HG03457 (cell line): ENCODE measurements at regions not wholly inside any gene's neighbourhood (a gene's known extent, or its start where the extent isn't known, plus 50 kb on each side); places are given as distances from the start of the nearest gene placed in this dataset.

Experiments
- ATAC-seq: cut with Tn5 transposase; IDR thresholded peaks from one replicate; pipeline ENCODE4 v1.9.1; 2021; ENCODE audit warnings: moderate number of reproducible peaks; ENCODE audit not compliant: unreplicated experiment

DNA sequence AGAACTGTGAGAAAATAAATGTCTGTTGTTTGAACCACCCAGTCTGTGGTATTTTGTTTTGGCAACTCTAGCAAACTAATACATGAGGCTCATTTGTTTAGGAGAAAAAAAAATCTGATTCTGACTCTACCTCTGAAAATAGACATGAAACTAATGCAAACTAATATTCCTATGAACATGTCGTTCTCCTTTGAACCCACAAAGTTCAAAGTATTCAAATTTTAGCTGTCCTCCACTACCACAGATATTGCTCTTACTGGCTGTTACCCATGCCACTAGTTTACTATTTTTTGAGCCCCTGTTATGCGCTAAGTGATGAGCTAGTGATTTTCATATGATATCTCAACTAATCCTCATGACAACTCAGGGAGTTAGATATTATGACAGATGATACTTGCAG lies 58.8 kb upstream of the ZNF804B start:
- no peak for ATAC-seq

DNA sequence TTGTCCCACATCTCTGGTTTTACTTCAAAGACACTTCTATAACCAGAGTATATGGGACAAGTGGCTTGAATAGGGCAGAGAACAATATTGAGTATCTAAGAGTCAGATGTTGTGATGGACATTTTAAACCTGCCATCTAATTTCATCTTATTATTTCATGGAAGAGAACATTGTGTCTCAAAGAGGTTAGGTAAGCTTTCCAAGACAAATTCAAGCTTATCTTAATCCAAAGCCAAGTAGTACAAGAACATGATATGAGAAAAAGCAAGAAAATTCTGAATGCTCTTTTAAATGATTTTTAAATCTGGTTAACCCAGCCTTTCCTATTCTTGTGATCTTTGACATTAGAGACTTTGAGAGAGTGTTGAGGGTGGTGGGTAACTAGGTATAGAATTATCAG lies 65.3 kb upstream of the ZNF804B start:
- no peak for ATAC-seq

DNA sequence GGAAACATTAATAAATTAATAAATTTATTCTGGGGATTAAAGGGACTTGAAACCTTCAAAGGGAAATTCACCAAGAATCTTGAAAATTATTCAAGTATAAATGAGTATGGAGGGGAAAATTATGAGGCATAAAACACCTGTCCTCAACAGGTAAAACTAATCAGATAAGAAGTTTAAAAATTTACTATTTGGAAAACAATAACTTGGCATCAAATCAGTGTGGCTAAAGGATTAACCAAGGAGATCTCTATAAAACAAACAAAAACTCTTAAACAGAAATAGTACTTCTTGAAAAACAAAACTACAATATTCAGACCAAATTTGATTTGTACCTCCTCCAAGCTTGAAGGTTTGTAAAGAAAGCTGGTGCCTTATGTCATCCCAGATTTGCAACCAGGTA lies 66.4 kb upstream of the ZNF804B start:
- ATAC-seq = no peak

DNA sequence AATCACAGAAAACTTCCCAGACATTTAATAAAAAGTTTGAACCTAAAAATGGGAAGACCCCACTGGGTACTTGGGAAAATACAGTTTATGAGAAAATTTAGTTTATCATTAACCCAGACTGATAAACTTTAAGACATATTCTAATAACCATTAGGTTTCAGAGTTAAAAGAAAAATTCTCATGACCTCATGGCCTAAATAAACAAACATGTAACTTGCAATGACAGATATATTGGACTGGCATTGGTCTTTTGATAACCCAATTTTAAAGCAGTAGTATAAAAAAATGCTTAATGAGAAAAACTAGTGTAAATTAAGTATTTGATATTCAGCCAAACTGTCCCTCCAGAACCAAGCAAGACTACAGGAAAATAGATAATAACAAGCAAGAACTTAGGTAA lies 67.0 kb upstream of the ZNF804B start:
- no peak for ATAC-seq

DNA sequence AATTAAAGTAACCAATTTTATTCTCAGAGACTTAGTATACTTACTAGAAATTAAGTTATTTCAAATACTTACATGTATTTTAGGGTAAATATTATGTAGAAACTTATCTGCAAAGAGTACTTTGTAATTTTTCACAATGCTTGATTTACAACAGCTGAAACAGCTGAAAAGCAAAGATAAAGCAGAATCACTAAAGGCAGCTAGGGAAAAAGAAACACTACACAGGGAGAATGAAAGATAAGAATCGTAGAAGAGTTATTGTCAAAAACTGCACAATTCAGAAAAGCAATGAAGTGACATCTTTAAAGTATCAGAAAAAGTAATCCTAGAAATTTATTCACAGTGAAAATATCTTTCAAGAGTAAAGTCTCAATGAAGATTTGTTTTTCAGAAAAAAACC lies 69.7 kb upstream of the ZNF804B start:
- ATAC-seq = no peak

DNA sequence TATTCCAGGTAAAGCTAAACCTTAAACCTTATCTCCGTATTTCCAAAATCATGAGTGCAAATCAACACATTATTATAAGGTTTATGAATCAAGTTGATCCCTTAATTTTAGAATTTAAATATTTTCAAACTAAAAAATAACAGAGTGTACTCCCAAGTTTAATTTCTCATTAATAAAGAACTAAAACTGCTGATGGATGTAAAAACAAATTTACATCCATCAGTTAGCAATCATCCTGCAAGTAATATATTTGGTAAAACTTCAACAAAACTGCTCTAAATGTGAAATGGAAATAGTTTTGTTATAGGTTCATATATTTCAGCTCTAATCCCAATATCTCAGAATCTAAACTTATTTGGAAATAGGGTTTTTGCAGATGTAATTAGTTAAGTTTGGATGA lies 71.3 kb upstream of the ZNF804B start:
- no peak for ATAC-seq

DNA sequence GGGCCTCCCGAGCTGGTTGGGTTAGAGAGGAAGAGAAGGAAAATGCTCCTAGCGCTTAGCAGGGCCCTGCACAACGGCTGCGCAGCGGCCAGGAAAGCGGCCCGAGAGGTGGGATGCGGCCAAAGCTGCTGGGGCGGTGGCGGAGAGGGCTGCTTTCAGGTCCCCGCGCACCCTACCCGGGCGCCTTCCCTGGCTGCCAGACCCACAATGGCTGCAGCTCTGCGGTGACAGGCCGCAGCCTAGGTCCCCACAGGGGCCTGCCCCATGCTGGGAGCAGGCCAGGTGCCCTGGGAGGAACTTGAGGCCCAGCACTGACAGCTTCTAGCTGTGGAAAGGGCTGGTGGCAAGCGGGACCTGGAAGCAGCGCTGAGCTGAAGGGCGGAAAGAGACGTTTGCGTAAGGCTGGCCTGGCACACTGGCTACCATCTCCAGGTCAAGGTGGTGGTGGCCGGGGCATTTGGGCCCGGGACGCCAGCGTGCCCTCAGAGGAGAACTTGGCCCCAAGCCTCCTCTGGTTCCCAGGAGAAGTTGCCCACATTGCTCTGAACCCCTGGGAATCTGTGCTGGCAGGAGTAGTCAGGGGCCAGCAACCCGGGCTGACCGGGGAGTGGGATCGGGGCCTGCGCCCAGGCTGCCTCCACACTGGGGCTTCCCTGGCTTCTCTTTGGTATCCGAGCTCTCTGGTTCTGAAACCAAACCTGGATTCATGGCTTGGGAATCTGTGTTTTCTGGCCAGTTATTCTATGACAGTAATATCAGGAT lies 72.9 kb upstream of the ZNF804B start:
- ATAC-seq = no peak

DNA sequence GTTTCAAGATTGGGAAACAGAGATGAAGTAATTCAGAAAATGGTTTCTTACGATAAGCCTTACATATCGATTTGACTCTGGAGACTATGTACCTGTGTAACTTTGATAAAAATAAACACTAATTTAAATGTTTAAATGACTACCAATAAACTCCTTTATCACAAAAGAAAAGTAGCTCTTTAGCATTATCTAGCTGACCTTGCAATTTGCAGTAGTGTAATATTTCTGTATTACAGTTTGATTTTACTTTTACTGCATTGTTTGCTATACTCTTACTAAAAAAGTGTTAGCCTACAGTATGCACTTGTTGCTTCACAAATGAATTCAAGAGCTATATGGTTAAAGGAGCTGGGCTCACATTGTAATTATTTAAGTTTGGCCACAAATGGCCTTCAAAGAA lies 77.8 kb upstream of the ZNF804B start:
- ATAC-seq = no peak

DNA sequence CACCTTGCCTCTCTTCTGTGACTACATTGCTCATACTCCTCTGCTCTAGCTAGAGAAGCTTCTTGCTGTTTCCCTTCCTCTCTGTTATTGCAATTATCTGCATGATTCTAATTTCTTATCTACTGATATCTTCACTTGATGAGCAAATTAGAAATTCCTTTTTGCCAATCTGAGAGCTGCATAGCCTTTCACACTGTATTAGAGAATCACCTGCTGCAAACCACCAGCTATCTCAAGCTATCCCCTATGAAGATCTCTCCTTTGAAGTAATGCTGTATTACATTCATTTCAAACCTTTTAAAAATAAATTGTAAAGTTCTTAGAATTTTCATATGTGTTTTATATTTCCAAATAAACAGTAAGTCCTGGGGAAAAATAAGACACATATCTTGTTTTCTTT lies 89.0 kb upstream of the ZNF804B start:
- ATAC-seq = no peak

DNA sequence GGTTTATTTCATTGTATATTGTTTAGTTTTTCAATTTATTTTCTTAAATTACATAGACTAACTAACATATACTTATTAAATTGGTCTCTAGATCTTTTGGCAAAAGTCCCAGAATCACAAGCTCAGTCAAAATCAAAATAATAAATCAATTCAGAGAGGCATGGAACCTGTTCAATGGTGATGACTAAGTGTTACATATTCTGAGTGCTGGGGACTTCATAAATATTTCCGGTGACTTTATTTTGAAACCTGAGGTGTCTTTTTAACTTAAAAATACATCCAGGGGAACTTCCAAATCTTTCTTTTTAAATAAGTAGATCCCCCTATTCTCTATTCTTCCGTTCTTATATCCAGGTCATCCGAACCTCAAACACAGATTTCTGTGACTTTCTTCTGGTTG lies 89.6 kb upstream of the ZNF804B start:
- ATAC-seq = no peak

DNA sequence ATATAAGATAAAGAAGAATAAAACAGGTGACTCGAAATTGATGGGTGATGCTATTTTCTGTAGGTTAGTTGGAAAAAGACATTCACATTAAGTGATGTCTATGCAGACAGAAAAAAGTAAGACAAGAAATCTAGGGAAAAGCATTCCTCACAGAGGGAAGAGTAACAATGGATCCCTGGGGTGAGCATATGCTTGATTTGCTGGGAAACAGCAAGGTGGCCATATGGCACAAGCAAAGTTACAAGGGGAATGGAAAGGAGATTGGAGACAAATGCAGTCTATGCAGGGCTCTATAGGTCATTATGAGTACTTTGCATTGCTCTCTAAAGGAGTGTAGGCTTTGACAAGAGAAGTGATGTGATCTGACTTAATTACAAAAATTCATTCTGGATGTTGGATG lies 90.9 kb upstream of the ZNF804B start:
- ATAC-seq = no peak

DNA sequence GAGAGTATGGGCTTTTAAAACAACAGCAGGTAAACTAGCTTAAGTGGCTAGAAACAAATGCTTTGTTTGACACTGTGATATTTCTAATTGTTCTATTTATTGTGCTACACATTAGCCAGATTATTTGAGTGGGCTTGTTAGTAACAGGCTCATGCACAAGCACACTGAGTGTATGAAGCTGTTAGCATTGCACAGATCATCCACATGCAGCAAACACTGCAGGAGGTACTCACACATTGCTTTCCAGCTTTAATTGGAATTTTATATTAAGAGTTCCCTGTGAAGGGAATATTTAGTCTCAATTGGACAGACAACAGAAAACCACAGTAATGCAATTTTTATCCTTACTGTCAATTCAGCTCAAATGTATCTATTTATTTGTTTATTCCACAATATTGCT lies 92.9 kb upstream of the ZNF804B start:
- ATAC-seq = no peak

DNA sequence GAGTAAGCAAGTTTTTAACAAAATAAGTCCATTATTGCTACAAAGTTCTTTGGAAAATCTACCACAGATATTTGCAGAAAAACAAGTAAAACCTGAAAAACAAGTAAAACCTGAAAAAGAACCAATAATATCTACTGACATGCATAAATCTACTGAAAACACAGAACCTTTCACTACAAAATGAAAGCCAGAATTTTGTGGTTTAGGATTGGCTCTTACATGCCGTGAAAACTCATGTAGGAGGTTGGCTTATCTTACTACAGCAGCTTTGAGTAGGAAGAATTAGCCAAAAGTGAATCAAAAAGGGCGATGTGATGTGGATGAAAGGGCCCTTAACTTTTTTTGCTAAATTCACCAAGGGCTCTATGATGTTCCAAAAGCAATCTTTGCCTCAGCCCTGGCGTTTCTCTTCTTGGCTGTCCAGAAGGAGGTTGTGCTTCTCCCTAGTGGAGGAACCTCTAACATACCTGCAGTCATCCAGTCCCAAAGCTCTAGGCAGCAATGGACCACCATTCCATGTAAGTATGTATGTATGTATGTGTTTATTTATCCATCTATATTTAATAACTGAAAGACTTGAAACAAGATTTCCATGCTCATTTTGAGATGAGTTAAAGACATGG lies 93.5 kb upstream of the ZNF804B start:
- ATAC-seq = no peak

DNA sequence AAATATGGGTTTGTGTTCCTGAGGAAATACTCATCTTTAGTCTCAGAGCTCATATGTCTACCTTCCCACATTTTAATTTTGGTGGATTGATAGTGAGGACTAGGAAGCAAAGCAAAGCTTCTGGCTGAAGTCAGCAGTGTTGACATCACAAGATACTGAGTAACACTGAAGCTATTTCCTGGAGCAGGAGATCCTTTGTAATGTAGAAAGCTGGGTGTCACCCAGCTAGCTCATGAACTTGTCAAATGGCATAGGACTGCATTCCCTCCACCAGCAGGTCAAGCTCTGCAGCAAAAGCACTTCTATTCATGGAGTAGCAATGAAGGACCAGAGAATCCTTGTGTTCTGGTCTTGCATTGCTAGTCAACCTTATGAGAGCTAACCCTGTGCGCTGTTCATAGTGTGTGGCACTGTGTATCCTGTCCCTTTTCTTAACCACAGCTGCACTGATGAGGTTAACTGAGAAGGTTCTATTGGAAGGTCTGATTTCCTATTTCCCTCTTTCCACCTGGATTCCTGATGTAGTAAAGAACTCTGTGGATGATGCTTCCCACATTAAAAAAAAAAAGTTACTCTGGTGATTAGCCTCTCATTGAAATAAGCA lies 94.8 kb upstream of the ZNF804B start:
- ATAC-seq = no peak

DNA sequence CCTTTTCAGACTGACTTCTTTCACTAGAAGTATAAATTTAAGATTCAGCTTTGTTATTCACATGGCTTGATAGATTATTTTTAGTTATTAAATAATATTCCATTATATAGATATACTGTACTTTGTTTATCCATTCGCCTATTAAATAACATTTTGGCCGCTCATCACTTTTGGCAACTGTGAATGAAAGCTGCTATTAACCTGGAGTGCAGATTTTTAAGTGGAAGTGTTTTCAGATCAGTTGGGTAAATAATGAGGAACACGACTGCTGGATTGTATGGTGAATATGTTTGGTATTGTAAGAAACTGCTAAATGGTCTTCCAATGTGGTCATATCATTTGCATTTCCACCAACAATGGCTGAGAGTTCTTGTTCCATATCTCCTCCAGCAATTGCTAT lies 97.6 kb upstream of the ZNF804B start:
- no peak for ATAC-seq

DNA sequence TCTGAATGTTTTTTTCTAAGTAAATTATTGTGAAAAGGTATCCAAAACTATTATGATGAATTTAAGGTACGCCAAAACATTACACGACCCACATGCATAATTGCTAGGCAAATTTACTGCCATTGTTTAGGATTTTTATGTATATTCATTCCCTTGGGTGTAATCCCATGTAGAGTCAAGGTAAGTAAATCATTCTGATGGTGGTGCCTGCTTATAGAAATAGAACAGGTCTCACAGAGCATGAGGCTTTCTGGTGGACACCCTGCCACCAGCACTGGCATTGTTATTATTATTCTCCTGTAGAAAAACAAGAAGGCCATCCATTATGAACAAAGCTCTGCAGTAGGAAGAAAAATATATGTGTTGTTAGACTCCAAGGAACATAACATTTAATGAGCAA lies 111.7 kb upstream of the ZNF804B start:
- ATAC-seq = no peak

DNA sequence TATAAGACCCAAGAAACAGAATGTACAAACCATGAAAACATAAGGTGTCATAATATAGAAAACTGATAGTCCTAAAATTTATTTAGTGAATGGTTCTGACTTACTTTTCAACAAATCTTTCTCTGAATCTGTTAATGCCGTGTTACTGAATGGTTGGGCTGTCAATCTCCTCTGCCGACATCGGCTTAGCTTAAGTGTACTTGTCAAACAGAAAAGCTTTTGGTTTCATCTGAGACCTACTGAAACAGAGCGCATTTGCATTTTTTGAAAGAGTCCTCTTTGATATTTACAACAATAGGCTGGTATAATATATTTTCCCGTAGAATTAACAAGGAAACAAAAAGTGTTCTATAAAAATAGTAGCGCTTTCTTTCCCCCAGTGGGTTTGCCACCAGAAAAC lies 120.9 kb upstream of the ZNF804B start:
- no peak for ATAC-seq

DNA sequence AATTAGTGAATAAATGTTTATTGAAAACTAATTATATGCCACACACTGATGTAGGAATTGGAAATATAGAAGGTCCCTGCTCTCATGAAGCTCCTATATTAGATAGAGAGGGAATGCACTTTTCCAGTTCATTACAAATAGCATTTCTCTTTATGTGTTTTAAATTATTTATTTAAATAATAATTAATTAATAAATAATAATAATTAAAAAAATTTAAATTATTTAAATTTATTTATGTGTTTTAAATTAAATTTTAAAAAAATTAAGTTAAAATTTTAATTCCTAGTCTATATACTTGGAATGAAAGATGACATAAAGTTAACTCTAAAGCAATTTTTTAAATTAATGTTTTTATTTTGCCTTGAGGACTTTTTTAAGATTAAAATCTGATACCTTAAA lies 121.7 kb upstream of the ZNF804B start:
- no peak for ATAC-seq

DNA sequence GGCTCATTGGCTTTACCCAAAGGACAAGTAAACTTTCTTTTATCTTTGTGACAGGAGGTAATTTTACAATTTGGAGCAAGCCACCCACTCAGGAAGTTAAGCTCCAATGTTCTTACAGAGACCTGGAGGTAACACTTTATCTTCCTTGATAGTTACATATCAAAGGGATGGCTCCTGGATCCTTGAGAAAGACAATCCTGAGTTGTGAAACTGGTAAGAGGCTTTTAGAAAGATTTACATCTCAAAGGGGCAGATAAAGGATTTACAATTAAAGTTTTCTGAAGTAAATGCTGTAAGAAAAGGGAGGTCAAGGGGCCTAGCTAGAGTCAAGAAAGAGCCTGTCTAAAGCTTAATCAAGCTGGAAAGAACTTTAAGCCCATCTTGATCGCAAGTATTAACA lies 124.4 kb upstream of the ZNF804B start:
- ATAC-seq = no peak

DNA sequence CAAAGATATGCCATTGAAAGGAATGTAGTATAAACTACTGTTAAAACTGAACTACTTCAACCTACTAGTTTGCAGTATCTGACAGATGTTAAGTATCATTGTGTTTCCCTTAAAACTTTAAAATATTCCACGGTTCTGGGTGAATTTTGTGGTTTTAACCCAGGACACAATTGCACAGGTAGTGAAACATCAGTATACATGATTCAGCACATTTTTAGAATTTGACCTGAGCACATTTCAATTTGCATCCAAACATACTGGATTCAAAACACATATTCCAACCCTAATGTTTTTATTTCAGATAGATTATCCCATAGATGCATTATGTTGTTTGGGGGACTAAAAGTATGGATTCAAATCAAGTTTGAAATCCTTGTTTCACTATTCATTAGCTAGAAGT lies 129.9 kb upstream of the ZNF804B start:
- ATAC-seq = no peak

DNA sequence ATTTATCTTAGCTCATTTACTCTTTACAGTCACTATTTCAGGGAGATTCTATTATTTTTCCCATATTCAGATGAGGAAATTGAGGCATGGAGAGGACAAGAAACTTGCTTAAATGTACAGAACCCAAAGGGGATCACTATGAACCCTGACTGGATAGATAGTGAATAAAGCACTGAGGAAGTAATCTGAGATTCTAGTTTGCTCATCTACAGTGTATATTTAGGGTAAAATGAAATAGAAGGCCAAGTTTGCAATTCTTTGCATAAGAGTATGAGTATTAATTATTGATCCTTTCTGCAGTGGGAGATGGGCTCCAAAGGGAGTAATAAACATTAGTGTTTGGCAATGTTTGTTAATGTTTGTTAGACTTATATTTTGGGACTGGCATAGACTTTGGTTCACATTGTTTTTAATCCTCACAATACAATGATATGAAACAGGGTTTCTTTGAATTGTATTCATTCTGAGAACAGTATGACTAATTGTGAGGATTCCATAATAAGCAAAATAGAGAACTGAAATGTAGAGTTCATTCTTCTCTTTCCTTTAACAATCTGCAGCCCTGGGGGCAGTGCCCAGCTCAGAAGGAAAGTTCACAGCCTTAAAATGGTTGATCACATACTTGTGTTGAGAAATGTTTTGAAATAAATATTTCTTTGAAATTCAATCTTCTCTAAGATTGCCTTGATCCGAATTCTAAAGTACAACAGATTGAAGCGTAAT lies 131.0 kb upstream of the ZNF804B start:
- peak; percentile 100 for ATAC-seq

DNA sequence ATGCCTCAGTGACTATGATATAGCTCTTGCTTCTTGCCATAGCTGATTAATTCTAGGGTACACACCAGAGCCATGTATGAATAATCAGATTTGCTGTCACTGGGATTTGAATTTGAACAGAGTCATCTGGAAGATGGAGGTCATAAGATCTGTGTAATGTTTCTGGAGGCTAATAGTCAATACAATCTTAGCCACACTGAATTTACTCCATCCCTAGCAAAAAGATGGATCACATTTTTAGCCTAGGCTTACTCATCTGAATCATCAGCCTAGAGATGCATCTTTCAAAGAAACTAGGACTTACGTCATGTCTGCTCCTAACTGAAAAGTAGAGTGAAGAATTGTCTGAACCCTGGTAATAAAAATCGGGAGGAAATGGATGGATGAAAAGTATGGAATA lies 142.3 kb upstream of the ZNF804B start:
- no peak for ATAC-seq
